NCI-H128 (cell line): ENCODE measurements at regions not wholly inside any gene's neighbourhood (a gene's known extent, or its start where the extent isn't known, plus 50 kb on each side); places are given as distances from the start of the nearest gene placed in this dataset.
"Not testable (repeated sequence)": the region's sequence is repeated elsewhere in the genome, so short reads cannot be mapped to it uniquely, and the experiment has no call there.

Experiments
- DNase-seq: peaks from one replicate; lab custom pipeline; 2025; ENCODE audit not compliant: unreplicated experiment; lab: John Stamatoyannopoulos, UW

DNA sequence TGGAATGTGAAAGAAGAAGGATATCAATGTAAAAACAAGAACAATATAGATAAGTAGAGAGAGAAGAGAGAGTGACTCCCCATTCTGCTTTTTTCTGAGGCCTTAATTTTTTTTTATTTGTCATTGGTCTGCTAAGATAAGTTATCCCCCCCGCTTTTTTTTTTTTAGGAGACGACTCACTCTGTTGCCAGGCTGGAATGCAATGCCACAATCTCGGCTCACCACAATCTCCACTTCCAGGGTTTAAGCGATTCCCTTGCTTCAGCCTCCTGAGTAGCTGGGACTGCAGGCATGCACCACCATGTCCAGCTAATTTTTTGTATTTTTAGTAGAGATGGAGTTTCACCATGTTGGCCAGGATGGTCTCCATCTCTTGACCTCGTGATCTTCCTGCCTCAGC is 677.0 kb downstream of the MAFB start:
- not testable (repeated sequence) for DNase-seq

DNA sequence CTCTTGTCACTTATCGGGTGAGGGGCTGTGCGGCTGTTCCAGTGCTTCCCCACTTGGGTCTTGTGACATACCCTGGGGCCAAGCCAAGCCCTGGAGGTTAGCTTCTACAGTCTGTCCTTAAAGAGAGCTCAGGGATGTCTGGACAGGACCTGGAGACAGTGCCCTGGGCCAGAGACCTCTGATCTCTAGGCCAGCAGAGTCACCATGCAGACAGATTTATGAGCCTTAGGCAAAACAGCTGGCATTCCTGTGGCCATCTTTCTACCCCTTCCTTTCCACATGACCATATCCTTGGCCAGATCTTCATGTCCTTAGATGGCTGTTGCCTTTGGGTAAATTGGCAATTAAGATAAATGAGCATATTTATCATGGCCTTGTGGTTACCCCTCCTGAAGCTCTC is 678.6 kb downstream of the MAFB start:
- no peak for DNase-seq

DNA sequence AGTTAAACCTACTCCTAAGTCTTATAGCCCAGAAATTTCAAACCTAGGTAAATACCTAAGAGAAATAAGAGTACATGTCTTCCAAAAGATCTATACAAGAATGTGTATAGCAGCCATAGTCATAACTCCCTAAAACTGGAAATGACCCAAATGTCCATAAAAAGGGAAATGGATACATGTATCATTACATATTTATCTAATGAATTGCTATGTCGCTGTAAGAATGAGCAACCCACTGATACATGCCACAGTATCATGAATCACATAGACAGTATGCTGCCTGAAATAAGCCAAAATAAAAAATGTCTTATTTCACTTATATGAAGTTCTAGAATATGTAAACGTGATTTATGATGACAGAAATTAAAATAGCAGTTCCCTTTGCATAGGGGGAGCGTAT is 679.5 kb downstream of the MAFB start:
- DNase-seq: no peak

DNA sequence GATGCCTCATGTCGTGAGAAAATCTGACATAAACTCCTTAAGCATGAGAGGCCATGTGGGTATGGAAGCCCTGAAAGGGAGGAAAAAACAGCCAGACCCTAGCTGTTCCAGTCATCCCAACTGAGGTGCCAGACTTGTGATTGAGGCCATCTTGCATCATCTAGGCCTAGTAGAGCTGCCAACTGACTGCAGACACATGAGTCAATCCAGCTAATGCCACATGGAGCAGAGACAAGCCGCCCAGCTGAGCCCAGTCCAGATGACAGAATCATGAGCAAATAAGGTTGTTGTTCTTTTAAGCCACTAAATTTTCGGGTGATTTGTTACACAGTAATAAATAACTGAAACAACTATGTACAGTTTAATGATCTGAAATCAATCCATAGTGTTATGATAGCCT is 680.9 kb downstream of the MAFB start:
- no peak for DNase-seq

DNA sequence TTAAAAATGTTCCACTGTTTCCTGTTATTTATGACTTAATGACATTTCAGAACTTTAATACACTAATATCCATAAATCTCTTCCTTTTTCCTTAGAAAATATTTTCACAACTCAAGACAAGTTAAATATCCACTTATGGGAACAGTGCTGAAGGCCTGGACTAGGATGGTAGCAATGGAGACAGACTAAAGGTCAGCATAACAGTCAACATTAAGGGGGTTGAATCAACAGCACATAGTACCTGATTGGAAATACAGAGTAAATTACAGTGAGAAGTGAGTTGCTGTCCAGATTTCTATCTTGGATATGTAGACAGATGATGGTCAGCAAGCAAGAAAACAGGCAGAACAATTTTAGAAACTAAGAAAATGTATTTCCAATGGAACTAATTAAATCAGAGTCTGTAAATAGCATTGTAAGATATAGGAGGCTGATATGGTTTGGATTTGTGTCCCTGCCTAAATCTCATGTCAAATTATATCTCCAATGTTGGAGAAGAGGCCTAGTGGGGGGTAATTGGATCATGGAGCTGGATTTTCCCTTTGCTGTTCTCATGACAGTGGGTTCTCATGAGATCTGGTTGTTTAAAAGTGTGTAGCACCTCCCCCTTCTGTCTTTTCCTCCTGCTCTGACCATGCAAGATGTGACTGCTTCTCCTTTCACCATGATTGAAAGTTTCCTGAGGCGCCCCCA is 682.7 kb downstream of the MAFB start:
- DNase-seq: no peak

DNA sequence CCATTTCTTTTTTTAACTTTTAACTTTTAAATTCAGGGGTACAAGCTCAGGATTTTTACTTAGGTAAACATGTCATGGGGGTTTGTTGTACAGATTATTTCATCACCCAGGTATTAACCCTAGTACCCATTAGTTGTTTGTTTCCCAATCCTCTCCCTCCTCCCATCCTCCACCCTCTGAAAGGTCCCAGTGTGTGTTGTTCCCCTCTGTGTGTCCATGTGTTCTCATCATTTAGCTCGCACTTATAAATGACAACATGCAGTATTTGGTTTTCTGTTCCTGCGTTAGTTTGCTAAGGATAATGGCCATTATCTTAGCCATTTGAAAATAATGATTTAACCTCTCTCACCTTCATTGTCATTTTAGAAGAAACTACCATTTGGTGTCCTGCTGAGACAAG is 684.9 kb downstream of the MAFB start:
- not testable (repeated sequence) for DNase-seq

DNA sequence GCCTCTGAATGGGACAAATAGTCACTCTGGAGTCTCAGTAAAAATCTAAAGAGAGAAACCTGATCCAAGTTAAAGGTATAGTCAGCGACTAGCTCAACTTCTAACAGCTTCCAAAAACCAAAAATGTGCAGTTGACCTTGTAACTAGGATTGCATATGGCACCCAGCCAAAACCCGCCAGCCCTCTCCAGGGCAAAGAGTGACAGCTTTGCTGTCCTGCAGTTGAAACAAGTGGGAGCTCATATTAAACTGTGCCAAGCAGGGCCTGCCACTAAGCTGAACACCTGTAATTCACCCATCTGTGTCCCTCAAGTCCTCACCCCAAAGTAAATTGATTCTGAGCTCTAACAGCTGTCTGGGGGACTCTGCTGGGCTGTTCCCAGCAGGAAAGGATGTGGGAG is 695.3 kb downstream of the MAFB start:
- peak; percentile 76 for DNase-seq

DNA sequence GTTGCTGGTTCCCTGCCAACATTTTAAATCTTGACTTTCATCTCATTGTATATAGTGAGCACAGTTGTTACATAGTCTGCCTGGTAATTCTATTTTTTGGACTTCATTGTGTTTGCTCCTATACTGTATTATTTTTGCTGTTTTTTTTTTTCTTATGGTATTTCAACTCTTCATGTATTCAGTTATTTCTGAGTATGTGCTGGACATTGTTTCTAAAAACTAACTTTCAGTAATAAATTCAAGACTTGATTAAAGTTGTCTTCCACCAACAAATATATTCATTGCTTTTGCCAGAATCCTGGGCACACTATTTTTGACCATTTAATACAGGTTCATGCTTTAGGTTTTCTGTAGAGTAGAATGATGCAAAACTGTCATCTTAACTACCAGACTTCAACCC is 698.3 kb downstream of the MAFB start:
- DNase-seq: no peak

DNA sequence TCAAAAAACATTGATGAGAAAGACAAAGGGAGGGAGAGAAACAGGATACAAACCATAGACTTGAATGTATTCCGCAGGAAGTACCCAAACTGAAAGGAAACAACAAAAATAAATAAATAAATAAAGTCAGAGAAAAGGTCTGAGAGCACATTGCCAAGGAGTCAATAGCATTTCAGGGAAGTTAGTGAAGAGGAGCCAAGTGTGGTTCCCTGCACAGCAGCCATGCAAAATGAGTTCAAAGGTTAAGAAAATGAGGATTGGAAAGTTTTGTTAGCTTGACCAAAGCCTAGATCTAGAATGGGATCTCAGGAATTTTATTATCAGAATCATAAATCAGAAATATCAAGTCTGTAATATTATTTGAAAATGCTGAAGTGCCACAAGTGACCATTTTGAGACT is 700.0 kb downstream of the MAFB start:
- no peak for DNase-seq

DNA sequence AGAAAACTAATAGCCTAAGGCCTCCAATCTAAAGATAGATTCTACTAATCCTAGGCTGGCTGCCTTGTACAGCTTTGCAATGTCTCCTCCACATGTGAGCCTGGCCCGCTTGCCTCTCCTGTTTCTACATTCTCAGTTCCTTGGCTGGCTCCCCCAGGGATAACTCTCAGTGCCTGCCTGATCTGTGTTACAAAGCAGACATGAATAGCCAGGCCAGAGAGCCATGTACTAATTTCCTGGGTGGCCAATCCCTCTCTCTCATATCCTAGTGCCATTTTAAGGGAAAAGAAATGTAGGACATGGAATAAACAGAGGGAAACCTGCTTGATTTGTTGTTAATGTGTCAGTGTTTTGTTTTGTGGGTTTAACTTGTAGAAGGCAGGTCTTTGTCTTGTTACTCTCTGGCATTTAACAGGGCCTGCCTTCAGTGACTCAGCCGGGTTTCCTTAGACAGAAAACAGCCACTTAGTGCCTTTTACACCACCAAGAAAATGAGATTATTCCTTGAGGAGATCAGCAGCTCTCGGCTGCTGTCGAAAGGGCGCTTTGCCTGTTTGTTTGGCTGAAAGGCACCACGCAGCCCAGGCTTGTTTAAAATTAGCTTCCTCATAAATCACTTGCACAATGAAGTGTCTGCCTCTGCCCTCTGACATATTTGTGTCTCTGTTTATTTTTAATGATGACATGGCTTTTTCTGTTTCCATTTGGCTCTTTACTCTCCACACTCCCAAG is 702.7 kb downstream of the MAFB start:
- DNase-seq: no peak

DNA sequence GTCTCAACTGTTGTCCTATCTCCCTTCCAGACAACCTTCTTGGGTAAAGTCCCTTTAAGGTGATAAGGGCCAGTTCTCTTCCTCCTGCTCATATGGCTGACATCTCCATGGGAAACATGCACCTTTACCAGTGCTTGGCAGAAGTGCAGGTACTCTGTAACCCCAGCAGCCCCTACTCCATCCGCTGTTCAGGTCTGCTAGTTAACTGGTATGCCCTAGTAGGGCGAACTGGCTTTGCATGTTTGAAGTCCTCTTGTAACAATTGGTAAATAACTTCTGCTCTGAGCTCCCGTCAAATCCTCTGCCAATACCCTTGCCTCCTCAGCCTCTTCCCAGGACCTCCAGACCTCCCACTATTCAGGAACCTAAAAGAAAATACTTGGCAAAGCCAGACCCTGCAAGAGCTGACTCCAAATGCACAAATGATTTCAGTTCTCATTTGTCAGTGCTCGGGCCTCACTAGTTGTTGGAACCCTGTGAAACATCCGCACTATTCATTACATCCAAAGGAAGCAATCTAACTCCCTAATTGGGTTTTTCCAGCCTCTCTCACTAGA is 703.7 kb downstream of the MAFB start:
- no peak for DNase-seq

DNA sequence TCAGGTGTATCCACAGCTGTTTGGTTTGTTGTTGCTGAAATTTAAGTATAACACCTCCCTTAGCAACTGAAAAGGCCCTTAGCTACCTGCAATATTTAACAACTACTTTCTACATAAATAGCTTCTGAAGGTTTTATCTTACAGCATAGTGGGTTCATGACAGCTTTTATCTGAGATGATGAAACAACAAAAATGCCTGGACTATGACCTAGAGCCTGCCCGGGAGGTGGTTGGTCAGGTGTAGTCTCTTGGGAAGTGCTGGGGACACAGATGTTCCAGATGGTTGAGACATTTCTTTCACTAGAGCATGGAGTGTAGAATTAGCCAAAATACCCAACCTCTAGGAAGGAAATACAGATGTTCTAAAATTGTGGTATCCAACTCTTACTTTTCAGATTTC is 705.4 kb downstream of the MAFB start:
- DNase-seq: no peak

DNA sequence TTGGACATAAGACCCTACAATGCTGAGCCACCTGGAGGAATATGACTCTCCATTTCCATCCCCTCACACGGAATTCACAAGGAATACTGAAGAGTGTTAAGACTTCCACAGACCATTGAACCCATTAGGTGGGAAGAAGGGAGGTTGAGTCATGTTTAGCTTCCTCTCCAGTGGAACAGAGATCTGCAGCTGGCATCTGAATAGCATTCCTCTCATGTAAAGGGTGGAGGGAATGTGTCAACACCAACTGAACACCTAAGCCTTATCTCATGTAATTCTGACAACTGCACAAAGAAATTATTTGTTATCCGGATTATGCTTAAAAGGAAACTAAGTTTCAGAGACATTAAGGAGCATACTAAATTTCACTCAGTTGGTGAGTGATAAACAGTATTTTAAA is 705.9 kb downstream of the MAFB start:
- DNase-seq: no peak

DNA sequence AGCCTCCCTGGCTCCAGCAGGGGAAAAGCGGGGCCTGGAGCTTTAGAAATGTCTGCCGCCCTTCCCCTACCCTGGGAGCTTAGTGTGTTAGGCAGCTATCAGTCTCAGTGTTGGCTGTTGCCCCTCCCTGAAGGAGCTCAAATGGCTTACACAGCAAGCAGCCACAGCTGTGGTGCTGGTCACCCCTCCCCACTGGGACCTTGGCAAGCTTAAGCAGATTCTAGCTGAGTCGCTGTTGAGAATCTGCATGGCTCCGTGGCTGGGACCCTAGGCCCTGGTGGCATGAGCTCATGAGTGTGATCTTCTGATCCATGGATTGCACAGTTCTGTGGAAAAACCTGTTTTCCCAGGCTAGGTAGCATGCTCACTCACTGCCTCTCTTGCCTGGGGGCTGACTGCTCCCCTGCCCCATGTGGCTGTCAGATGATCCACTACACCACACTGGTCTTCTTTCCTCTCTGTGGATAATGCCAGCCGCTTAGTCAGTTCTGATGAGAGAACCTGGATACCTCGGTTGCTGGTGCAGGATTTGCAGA is 714.0 kb downstream of the MAFB start:
- no peak for DNase-seq

DNA sequence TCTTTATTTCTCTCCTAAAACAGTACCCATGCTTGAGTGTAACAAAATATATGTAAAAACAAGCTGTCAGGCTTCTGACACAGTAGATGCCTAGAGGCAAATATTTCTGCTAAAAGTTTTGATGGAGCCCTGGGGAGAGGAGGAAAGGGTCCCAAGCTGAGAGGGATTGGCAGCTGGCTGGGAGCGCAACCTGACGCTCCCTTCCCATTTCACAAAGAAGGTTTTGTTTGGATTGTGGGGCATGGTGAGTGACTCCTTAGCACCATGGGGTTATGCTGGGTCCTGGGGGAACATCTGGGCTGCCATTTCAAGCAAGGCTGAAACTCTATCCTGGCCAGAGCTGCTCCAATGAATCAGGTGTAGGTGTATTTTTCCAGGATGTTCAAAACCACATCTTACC is 720.5 kb downstream of the MAFB start:
- DNase-seq: no peak

DNA sequence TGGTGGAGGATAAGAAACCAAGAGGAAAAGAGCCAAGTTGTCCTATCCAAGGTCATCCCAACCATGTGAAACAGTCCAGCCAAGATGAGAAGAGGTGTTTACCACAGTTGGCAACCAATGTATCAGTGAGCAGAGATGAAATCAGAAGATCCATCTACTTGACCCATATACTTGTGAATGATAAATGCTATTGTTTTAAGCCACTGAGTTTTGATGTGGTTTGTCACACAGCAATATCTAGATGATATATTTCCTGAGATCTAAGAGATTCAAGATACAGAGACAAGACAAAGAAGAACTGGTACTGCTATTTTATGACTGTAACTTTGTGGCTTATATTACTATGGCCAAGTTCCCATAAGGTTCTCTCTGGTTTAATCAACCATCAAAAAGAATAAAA is 721.2 kb downstream of the MAFB start:
- no peak for DNase-seq

DNA sequence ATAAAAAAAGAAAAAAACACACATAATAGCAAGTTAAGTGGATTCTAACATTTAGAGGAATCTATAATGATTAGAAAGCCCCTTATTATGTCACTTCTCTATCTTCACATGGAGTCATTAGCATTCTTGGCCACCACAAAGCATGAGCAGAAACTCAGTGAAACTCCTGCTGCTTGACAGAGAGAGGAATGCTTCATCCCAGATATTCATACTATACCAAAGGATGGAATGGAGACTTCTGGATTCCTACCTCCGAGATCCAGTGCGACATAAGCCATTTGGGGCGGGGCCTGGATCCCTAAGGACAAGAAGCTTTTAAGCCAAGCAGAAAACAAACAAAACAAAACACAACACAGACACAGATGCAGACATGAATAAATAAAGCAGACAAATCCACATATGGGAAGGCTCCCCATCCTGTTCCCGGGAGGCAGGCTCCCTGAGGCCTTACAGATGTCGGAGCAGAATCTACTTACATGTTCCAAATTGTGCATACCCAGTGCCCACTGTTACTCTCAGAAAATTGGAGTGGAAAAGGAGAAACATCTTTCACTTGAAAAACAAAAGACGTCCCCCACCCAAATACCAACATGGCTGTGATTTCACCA is 727.3 kb downstream of the MAFB start:
- DNase-seq: no peak

DNA sequence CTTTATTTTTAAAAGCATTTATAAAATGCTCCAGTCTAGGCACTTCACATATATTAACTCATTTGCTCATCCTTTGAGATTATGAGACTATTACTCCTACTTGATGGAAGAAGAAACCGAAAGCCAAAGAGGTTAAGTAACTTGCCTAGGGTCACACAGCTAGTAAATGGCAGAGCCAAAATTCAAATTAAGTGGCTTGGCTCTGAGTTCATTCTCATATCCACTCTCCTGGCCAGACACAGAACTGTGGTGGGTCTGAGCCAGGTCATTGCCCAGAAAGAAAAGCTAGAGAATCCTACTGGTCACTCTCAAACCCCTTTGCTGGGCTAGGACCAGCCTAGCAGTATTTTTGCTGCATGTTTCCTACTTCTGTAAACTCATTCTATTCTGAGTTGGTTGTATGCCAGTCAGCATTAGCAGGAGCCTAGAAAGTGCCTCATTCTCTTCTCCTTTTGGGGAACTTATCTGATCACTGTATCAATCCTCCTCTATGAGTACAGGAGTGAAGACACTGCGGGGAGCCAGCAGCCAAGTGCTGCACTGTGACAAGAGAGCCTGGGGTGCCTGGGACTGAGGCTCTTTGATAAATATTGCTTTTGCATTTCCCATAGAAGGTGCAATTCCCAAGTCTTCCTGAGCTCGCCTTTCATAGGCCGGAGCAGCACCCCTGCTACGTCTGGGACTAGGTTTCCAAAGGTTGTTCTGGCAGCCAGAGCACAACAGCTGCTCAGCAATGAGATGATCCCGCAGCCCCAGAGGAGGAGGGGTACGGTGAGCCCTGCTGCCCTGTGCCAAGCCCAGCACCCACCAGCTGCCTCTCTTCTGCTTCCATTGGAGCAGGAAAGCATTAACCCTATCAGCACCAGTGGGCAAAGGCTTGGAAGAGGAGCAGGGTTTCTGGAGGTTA is 728.3 kb downstream of the MAFB start:
- no peak for DNase-seq

DNA sequence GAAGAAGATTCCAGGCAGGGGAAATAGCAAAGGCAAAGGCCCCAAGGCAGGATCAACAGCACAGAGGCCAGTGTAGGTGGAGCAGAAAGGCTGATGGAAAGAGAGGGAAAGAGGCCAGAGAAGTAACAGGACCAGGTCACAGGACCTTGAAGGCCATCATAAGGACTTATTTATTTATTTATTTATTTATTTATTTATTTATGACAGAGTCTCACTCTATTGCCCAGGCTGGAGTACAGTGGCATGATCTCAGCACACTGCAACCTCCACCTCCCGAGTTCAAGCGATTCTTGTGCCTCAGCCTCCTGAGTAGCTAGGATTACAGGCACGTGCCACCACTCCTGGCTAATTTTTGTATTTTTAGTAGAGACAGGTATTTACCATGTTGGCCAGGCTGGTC is 731.1 kb downstream of the MAFB start:
- DNase-seq: not testable (repeated sequence)

DNA sequence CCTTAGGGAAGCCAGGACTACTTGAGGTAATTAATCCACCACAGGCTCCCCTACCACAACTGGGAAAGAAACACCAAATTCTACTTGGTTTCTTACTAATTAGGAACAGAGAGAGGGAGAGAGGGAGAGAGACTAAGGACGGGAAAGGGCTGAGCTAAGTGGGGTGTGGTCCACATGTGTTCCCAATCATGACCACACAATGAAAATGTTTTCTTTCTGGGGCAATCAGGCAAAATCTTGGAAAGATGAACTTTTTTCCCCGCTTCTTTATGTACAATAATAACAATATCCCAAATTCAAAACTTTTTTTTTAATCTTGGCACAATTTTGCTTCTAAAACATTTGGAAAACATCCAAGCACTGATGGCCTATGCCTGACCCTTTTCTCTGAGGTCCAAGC is 734.4 kb downstream of the MAFB start:
- DNase-seq: no peak

DNA sequence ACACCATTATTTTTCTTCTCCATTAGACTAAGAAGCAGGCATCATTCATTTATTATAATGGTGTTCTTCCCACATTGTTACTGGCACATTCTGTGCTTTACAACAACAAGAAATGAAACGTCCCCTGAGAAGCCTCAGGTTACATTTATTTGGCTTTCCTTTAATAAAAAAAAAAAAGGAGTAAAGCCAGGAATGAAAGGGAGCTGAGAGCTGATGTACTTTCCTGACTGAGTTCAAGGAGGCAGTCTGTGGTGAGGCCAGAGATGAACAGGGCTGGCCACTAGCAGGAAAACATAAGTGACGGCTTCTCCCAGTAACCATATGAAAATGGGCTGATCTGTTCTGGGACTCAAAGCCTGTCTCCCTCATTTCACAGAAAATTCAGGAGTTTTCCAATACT is 742.1 kb downstream of the MAFB start:
- DNase-seq: no peak
